ENCODE measurements at regions not wholly inside any gene's neighbourhood (a gene's known extent, or its start where the extent isn't known, plus 50 kb on each side); places are given as distances from the start of the nearest gene placed in this dataset.

GRCh38 chr4:134747108-134747805 lies 545.7 kb upstream of the PABPC4L start:
- no peak for TF ChIP-seq CTCF (IDR thresholded peaks at IDR 0.05)
- no peak for TF ChIP-seq POLR2A (IDR thresholded peaks at IDR 0.05)

Measured in gastroesophageal sphincter (tissue), 3 donors.